ENCODE measurements at regions not wholly inside any gene's neighbourhood (a gene's known extent, or its start where the extent isn't known, plus 50 kb on each side); places are given as distances from the start of the nearest gene placed in this dataset.

DNA sequence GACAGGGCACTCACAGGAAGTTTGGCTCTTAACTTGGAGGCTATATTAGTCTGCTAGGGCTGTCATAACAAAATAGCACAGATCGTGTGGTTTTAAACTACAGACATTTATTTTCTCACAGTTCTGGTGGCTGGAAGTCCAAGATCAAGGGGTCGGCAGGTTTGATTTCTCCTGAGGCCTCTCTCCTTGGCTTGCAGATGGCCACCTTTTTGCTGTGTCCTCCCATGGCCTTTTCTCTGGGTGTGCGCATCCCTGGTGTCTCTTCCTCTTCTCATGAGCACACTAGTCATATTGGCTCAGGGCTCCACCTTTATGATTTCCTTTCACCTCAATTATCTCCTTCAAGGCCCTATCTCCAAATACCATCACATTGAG is 69.3 kb downstream of the FOXB1 start:
- TF ChIP-seq, protein P1, sequence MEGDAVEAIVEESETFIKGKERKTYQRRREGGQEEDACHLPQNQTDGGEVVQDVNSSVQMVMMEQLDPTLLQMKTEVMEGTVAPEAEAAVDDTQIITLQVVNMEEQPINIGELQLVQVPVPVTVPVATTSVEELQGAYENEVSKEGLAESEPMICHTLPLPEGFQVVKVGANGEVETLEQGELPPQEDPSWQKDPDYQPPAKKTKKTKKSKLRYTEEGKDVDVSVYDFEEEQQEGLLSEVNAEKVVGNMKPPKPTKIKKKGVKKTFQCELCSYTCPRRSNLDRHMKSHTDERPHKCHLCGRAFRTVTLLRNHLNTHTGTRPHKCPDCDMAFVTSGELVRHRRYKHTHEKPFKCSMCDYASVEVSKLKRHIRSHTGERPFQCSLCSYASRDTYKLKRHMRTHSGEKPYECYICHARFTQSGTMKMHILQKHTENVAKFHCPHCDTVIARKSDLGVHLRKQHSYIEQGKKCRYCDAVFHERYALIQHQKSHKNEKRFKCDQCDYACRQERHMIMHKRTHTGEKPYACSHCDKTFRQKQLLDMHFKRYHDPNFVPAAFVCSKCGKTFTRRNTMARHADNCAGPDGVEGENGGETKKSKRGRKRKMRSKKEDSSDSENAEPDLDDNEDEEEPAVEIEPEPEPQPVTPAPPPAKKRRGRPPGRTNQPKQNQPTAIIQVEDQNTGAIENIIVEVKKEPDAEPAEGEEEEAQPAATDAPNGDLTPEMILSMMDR (IDR thresholded peaks at IDR 0.05), result no peak
- no peak for TF ChIP-seq POLR2A (IDR thresholded peaks at IDR 0.05)
